Bone marrow (tissue), 2 donors: ENCODE measurements at regions not wholly inside any gene's neighbourhood (a gene's known extent, or its start where the extent isn't known, plus 50 kb on each side); places are given as distances from the start of the nearest gene placed in this dataset.

Source experiments
- DNase-seq, 2 donors: peaks; one replicate each; lab custom pipeline; 2025; lab: John Stamatoyannopoulos, UW

- no peak for DNase-seq
Measured at GRCh38 chr6:138577151-138577915, 78.0 kb upstream of the NHSL1 start.

- DNase-seq: no peak
Measured at GRCh38 chr6:138580040-138580439, 80.7 kb upstream of the NHSL1 start.

- no peak for DNase-seq
Measured at GRCh38 chr6:138580801-138581200, 81.5 kb upstream of the NHSL1 start.

- no peak for DNase-seq
Measured at GRCh38 chr6:138582573-138582972, 83.3 kb upstream of the NHSL1 start.

- no peak for DNase-seq
Measured at GRCh38 chr6:138586638-138587037, 87.3 kb upstream of the NHSL1 start.

GRCh38 chr6:138588805-138589434, 89.6 kb upstream of the NHSL1 start:
- DNase-seq: peak; percentile 2 to 57

- peak in 1 of 2 donors; percentile 12 for DNase-seq
Measured at GRCh38 chr6:138590796-138591709, 91.8 kb upstream of the NHSL1 start.

GRCh38 chr6:138592749-138593123, 93.4 kb upstream of the NHSL1 start:
- DNase-seq: peak in 1 of 2 donors; percentile 81

GRCh38 chr6:138593124-138593877, 94.0 kb upstream of the NHSL1 start:
- peak; percentile 23 to 75 for DNase-seq

GRCh38 chr6:138593909-138594757, 94.8 kb upstream of the NHSL1 start:
- no peak for DNase-seq

GRCh38 chr6:138594758-138595140, 95.5 kb upstream of the NHSL1 start:
- DNase-seq: no peak

GRCh38 chr6:138596126-138596525, 96.8 kb upstream of the NHSL1 start:
- DNase-seq: no peak

GRCh38 chr6:138596591-138596990, 97.3 kb upstream of the NHSL1 start:
- no peak for DNase-seq

GRCh38 chr6:138597336-138597735, 98.0 kb upstream of the NHSL1 start:
- no peak for DNase-seq

- no peak for DNase-seq
Measured at GRCh38 chr6:138598562-138599173, 99.4 kb upstream of the NHSL1 start.

- no peak for DNase-seq
Measured at GRCh38 chr6:138600261-138600660, 101.0 kb upstream of the NHSL1 start.

- DNase-seq: no peak
Measured at GRCh38 chr6:138600726-138601125, 101.4 kb upstream of the NHSL1 start.

- DNase-seq: no peak
Measured at GRCh38 chr6:138601128-138601527, 101.8 kb upstream of the NHSL1 start.

- no peak for DNase-seq
Measured at GRCh38 chr6:138605958-138606357, 106.7 kb upstream of the NHSL1 start.
